Right lobe of liver (tissue), 6 donors: ENCODE measurements at regions not wholly inside any gene's neighbourhood (a gene's known extent, or its start where the extent isn't known, plus 50 kb on each side); places are given as distances from the start of the nearest gene placed in this dataset.
A peak's percentile ranks its signal among the peaks of the same experiment; 100 is the strongest.

Experiments used
- ATAC-seq, 4 donors: fragments of 200-7000 bp; cut with Tn5 transposase; one replicate each; pipeline ENCODE4 v1.9.1; 2020; ENCODE audit warnings: mild to moderate bottlenecking in 4 of 4, moderate library complexity in 4 of 4
- DNase-seq, 3 donors: peaks; one replicate each; pipeline ENCODE4 v3.0.0-alpha.2; 2020
- H3K27ac ChIP-seq, 3 donors: fragments of 200-600 bp; one replicate each; pipeline ENCODE4 v1.8.0; 2022
- H3K27me3 ChIP-seq, 2 donors: fragments of 200-600 bp; one replicate each; pipeline ENCODE4 v1.8.0; 2022
- H3K36me3 ChIP-seq, 4 donors: fragments of 200-600 bp; sonication (generic) in 1 of 4; one replicate each; pipeline versions ENCODE4 v1.5.1 to v1.8.0; 2017 to 2022; ENCODE audit warnings: control low read depth in 1 of 4
- H3K4me1 ChIP-seq, 4 donors: fragments of 200-600 bp; sonication (generic) in 1 of 4; one replicate each; pipeline versions ENCODE4 v1.5.1 to v1.8.0; 2017 to 2022; ENCODE audit warnings: control low read depth in 1 of 4
- H3K4me3 ChIP-seq, 3 donors: fragments of 200-600 bp; one replicate each; pipeline ENCODE4 v1.8.0; 2022
- H3K9me3 ChIP-seq, 4 donors: fragments of 200-600 bp; sonication (generic) in 1 of 4; one replicate each; pipeline versions ENCODE4 v1.5.1 to v1.8.0; 2017 to 2022; ENCODE audit warnings: control low read depth in 1 of 4
- POLR2A ChIP-seq: fragments of 450-650 bp; IDR thresholded peaks from one replicate; pipeline ENCODE4 v1.6.1; 2017; ENCODE audit warnings: antibody characterized with exemption, mild to moderate bottlenecking
- WGBS: methylation state at CpG from one replicate; pipeline ENCODE4 v1.1.6; 2018; ENCODE audit warnings: low coverage, low lambda C conversion rate; ENCODE audit not compliant: insufficient coverage; ENCODE audit errors: missing lambda C conversion rate; 5-methylcytosine and 5-hydroxymethylcytosine counted together
- intact Hi-C, 2 donors: fragments of 100-400 bp; cut with DNase I; formaldehyde crosslinking; loops; one replicate each; pipeline versions ENCODE4 v1.11.2 to v1.14.1; 2022
- TF ChIP-seq, protein P1 (sequence below), 4 donors: fragments of 200-600 bp in 3 of 4; fragments of 450-650 bp in 1 of 4; IDR thresholded peaks; one replicate each; pipeline versions ENCODE4 v1.5.1 to v1.8.0; 2016 to 2022; ENCODE audit warnings: antibody characterized with exemption in 4 of 4, mild to moderate bottlenecking in 2 of 4
- donor health status: DM: no; HTN: yes; CAD: no.
- donor health status: DM: no; HTN: no; CAD: no.
- donor health status: DM: no; HTN: no; CAD: no.
- donor health status: DM: no; HTN: yes; CAD: no.
- donor health status: DM: no; HTN: yes; CAD: no.

DNA sequence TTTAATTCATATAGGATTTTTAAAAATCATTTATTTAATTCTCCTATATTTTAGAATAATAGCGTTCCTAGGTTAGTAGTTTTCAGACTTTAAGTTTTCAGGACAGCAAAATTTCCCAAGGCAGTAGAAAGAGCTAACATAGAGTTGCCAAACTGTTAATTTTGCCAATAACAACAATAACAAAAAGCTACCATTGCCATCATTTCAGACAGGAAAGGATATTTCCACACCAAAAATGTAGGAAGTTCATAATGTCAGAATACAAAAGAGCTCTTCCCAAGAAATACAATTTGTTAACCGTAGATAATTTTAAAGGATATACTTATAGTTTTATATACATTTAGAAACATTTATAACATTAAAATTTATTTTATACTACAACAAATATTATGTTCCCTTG lies 81.4 kb upstream of the EEA1 start:
- H3K4me3 ChIP-seq = no peak overlapping the region
- ATAC-seq = no peak
- no peak for DNase-seq
- H3K27ac ChIP-seq = no peak overlapping the region
- peaks cover 0 to 5% (median under 1%) of the 10 kb centered on the region in 4 donors for H3K4me1 ChIP-seq
- H3K27me3 ChIP-seq = no peaks in the 10 kb centered on the region
- intact Hi-C loops = no loop called here
- TF ChIP-seq, protein P1, sequence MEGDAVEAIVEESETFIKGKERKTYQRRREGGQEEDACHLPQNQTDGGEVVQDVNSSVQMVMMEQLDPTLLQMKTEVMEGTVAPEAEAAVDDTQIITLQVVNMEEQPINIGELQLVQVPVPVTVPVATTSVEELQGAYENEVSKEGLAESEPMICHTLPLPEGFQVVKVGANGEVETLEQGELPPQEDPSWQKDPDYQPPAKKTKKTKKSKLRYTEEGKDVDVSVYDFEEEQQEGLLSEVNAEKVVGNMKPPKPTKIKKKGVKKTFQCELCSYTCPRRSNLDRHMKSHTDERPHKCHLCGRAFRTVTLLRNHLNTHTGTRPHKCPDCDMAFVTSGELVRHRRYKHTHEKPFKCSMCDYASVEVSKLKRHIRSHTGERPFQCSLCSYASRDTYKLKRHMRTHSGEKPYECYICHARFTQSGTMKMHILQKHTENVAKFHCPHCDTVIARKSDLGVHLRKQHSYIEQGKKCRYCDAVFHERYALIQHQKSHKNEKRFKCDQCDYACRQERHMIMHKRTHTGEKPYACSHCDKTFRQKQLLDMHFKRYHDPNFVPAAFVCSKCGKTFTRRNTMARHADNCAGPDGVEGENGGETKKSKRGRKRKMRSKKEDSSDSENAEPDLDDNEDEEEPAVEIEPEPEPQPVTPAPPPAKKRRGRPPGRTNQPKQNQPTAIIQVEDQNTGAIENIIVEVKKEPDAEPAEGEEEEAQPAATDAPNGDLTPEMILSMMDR (IDR thresholded peaks at IDR 0.05) = no peak
- no peak for TF ChIP-seq POLR2A
- H3K9me3 ChIP-seq = no peaks in the 10 kb centered on the region
- WGBS = 71% methylated on average over 2 of the region's 2 CpGs
- no peaks in the 10 kb centered on the region for H3K36me3 ChIP-seq

DNA sequence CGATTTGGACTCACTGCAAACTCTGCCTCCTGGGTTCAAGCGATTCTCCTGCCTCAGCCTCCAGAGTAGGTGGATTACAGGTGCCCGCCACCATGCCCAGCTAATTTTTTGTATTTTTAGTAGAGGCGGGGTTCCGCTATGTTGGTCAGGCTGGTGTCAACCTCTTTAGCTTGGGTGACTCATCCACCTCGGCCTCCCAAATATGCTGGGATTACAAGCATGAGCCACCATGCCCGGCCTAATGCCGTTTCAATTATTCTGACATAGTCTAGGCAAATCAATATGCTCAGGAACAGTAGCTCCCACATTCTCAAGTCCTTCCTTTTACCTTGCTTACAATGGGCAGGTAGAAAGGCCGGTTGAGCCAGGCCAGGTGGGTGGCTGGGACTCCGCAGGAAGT lies 82.0 kb upstream of the EEA1 start:
- no peaks in the 10 kb centered on the region for H3K36me3 ChIP-seq
- no peaks in the 10 kb centered on the region for H3K9me3 ChIP-seq
- WGBS = 92% methylated on average over 6 of the region's 10 CpGs
- ATAC-seq (no peak), DNase-seq (no peak)
- intact Hi-C loops = no loop called here
- H3K4me3 ChIP-seq = no peak overlapping the region
- H3K27me3 ChIP-seq = no peaks in the 10 kb centered on the region
- TF ChIP-seq, protein P1 (IDR thresholded peaks at IDR 0.05) = no peak
- no peak for TF ChIP-seq POLR2A
- peaks cover 0 to 6% (median 3%) of the 10 kb centered on the region in 4 donors for H3K4me1 ChIP-seq
- no peak overlapping the region for H3K27ac ChIP-seq

DNA sequence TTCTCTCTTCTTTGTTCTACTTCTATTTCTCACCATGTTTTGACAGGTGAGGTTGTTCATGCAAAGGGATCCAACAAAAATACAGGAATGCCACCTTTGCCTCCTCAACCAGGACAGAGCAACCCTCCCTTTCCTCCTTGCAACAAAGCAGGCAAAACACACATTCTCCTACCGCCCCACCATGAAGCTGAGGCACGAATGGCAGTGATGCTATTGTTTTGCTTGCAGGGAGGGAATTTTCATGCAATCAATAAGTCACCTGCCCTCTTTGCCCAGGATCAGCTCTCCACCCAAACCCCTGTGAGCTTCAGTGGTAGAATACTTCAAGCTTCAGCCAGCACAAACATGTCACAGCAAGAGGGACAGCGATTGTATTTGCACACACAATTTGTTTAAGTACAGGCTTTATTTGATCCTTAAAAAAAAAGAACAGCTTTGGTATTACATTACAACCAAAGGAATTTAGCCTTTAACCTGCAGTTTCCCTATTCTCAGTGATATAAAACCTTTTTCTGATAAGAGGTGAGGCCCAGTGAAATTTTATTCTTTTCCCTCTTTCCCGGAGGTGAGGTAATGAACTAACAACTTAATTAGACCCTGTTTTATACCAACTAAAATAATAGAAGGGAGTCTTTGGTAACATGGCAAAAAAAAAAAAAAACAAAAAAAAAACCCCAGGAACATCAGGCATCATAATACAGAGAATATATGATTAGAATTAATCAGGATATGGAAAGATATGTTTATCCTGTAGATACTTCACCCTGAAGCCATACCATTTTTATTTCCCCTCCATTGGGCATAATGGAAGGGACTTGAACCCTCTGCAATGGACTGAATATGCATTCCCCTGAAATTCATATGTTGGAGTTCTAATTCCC lies 87.0 kb upstream of the EEA1 start:
- peaks cover 0 to 30% (median 11%) of the 10 kb centered on the region in 4 donors for H3K4me1 ChIP-seq
- DNase-seq (no peak), ATAC-seq (peak; percentile 80 to 86 (median 81))
- no peak for TF ChIP-seq POLR2A
- TF ChIP-seq, protein P1 (IDR thresholded peaks at IDR 0.05) = no peak
- no peaks in the 10 kb centered on the region for H3K36me3 ChIP-seq
- H3K27me3 ChIP-seq = no peaks in the 10 kb centered on the region
- intact Hi-C loops = no loop called here
- peak overlapping the region in 1 of 3 donors; percentile 31 for H3K27ac ChIP-seq
- H3K4me3 ChIP-seq = no peak overlapping the region
- H3K9me3 ChIP-seq = no peaks in the 10 kb centered on the region
- 22% methylated on average over 3 of the region's 4 CpGs for WGBS

DNA sequence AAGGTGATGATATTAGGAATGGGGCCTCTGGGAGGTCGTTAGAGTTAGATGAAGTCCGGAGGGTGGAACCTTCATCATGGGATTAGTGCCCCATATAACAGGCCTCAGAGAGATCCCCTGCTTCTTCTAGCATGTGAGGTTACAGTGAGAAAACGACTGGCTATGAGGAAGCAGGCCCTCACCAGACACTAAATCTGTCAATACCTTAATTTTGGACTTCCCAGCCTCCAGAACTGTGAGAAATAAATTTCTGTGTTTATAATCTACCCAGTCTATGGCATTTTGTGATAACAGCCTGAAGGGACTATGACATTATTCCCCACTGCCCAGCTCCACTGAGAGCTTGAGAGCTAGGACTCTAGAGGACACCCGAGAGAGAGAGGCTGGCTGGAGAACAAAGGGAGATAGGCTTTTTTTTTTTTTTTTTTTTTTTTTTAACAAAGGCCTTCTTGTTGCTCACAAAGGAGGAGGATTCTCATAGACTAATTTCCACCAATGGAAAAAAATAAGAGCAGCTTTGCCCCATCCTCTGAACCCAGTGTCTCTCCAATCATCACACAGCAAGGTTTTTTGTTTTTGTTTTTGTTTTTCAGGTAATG lies 87.8 kb upstream of the EEA1 start:
- Histone ChIP-seq H3K36me3 (no peaks in the 10 kb centered on the region), H3K4me1 (peaks cover 0 to 30% (median 11%) of the 10 kb centered on the region in 4 donors), H3K27ac (peak overlapping the region in 1 of 3 donors; percentile 31), H3K4me3 (no peak overlapping the region), H3K27me3 (no peaks in the 10 kb centered on the region), H3K9me3 (no peaks in the 10 kb centered on the region)
- DNase-seq = no peak
- 81% methylated on average over 4 of the region's 4 CpGs for WGBS
- TF ChIP-seq, protein P1 (IDR thresholded peaks at IDR 0.05) = no peak
- intact Hi-C loops = no loop called here
- ATAC-seq = no peak
